ENCODE measurements at regions not wholly inside any gene's neighbourhood (a gene's known extent, or its start where the extent isn't known, plus 50 kb on each side); places are given as distances from the start of the nearest gene placed in this dataset.
A peak's percentile ranks its signal among the peaks of the same experiment; 100 is the strongest.

- Histone ChIP-seq H3K27me3 (peaks cover 0 to 4% (median 0%) of the 10 kb centered on the region in 3 donors), H3K36me3 (no peaks in the 10 kb centered on the region), H3K9me3 (no peaks in the 10 kb centered on the region), H3K4me3 (no peak overlapping the region), H3K4me1 (peaks cover 0 to 11% (median 4%) of the 10 kb centered on the region in 4 donors), H3K27ac (no peak overlapping the region)
- TF ChIP-seq POLR2A (IDR thresholded peaks at IDR 0.05): no peak
- TF ChIP-seq POLR2AphosphoS5 (IDR thresholded peaks at IDR 0.05): no peak
- no peak for TF ChIP-seq CTCF (IDR thresholded peaks at IDR 0.05)
- TF ChIP-seq EP300 (IDR thresholded peaks at IDR 0.05): no peak
- WGBS, 5 donors: 89 to 94% (median 94%) methylated on average over 22 of the region's 22 CpGs
- intact Hi-C loops (cut with DNase I; ENCODE audit: low total_unique reads): no loop called here
- peak in 1 of 2 donors; percentile 1 for DNase-seq
Observed at GRCh38 chr17:83176623-83177583, 97.5 kb downstream of the METRNL start.

GRCh38 chr17:83177611-83178532 is 98.5 kb downstream of the METRNL start:
- intact Hi-C loops (cut with DNase I; ENCODE audit: low total_unique reads): no loop called here
- 84 to 96% (median 92%) methylated on average over 26 to 32 of the region's 32 CpGs for WGBS, 5 donors
- no peak for TF ChIP-seq POLR2AphosphoS5 (IDR thresholded peaks at IDR 0.05)
- no peak overlapping the region for H3K27ac ChIP-seq
- no peaks in the 10 kb centered on the region for H3K36me3 ChIP-seq
- peaks cover 0 to 11% (median 4%) of the 10 kb centered on the region in 4 donors for H3K4me1 ChIP-seq
- DNase-seq: peak in 1 of 2 donors; percentile 2
- H3K4me3 ChIP-seq: no peak overlapping the region
- H3K27me3 ChIP-seq: no peaks in the 10 kb centered on the region
- no peaks in the 10 kb centered on the region for H3K9me3 ChIP-seq

- H3K27ac ChIP-seq: peak overlapping the region in 1 of 5 donors; percentile 58
- H3K4me3 ChIP-seq: no peak overlapping the region
- intact Hi-C loops (cut with DNase I; ENCODE audit: low total_unique reads): no loop called here
- peaks cover 0 to 11% (median 7%) of the 10 kb centered on the region in 4 donors for H3K4me1 ChIP-seq
- H3K27me3 ChIP-seq: no peaks in the 10 kb centered on the region
- no peak for TF ChIP-seq CTCF (IDR thresholded peaks at IDR 0.05)
- no peak for TF ChIP-seq POLR2A (IDR thresholded peaks at IDR 0.05)
- TF ChIP-seq EP300 (IDR thresholded peaks at IDR 0.05): no peak
- no peak for TF ChIP-seq POLR2AphosphoS5 (IDR thresholded peaks at IDR 0.05)
- H3K36me3 ChIP-seq: no peaks in the 10 kb centered on the region
- WGBS, 5 donors: 79 to 90% (median 86%) methylated on average over 19 to 29 of the region's 29 CpGs
- DNase-seq: peak in 1 of 2 donors; percentile 34
- H3K9me3 ChIP-seq: no peaks in the 10 kb centered on the region
Observed at GRCh38 chr17:83178533-83179304, 99.3 kb downstream of the METRNL start.

GRCh38 chr17:83179374-83179773 is 100.0 kb downstream of the METRNL start:
- Histone ChIP-seq H3K4me3 (no peak overlapping the region), H3K4me1 (peaks cover 0 to 13% (median 11%) of the 10 kb centered on the region in 4 donors), H3K36me3 (no peaks in the 10 kb centered on the region), H3K9me3 (no peaks in the 10 kb centered on the region), H3K27ac (peak overlapping the region in 1 of 5 donors; percentile 58), H3K27me3 (no peaks in the 10 kb centered on the region)
- intact Hi-C loops (cut with DNase I; ENCODE audit: low total_unique reads): no loop called here
- DNase-seq: peak in 1 of 2 donors; percentile 33
- 74 to 85% (median 83%) methylated on average over 12 of the region's 12 CpGs for WGBS, 5 donors
- TF ChIP-seq EP300 (IDR thresholded peaks at IDR 0.05): no peak
- no peak for TF ChIP-seq POLR2AphosphoS5 (IDR thresholded peaks at IDR 0.05)
- no peak for TF ChIP-seq POLR2A (IDR thresholded peaks at IDR 0.05)
- TF ChIP-seq CTCF (IDR thresholded peaks at IDR 0.05): no peak

Measured in stomach (tissue), 8 donors.